GM06990 (cell line): ENCODE measurements at regions not wholly inside any gene's neighbourhood (a gene's known extent, or its start where the extent isn't known, plus 50 kb on each side); places are given as distances from the start of the nearest gene placed in this dataset.
"Not testable (repeated sequence)": the region's sequence is repeated elsewhere in the genome, so short reads cannot be mapped to it uniquely, and the experiment has no call there.

Experiments
- DNase-seq: peaks from one replicate; pipeline ENCODE4 v3.0.0-alpha.2; 2011; ENCODE audit not compliant: insufficient read length; ENCODE audit errors: extremely low read depth
- H3K27me3 ChIP-seq: replicated peaks from 2 replicates; pipeline ENCODE4 v1.6.0; 2011; ENCODE audit warnings: low read length; ENCODE audit not compliant: control insufficient read depth, insufficient read depth
- H3K36me3 ChIP-seq: 2 replicates; pipeline ENCODE4 v1.5.1; 2011; ENCODE audit warnings: low read length; ENCODE audit not compliant: control insufficient read depth, insufficient read depth
- H3K4me3 ChIP-seq: replicated peaks from 2 replicates; pipeline ENCODE4 v1.5.1; 2011; ENCODE audit warnings: low read depth, mild to moderate bottlenecking, control low read depth, low read length
- TF ChIP-seq, protein P1 (sequence below): IDR thresholded peaks from 2 replicates; pipeline ENCODE4 v1.5.1; 2011; ENCODE audit warnings: low read length, control low read depth, mild to moderate bottlenecking, inconsistent platforms; ENCODE audit not compliant: insufficient read depth, poor library complexity, severe bottlenecking

DNA sequence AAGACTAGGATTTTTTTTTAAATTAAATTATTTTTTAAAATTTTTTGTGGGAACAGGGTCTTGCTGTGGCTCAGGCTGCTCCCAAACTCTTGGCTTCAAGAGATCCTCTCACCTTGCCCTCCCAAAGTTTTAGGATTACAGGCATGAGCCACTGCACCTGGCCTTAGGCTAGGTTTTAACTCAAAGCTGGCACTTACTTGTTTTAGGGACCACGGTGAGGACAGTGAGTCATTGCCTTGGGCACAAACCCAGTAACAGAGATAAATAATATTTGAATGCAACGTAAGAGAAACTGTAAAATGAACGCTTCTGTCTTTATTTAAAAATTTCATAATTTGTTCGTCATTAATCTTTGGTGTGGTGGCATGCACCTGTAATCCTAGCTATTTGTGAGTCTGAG, 96.6 kb downstream of the GATA3 start:
- Histone ChIP-seq H3K36me3 (no peaks in the 10 kb centered on the region), H3K4me3 (no peak overlapping the region), H3K27me3 (0 out of 2 replicates have a peak, but pooled peaks cover under 1% of the 10 kb centered on the region)
- no peak for DNase-seq
- TF ChIP-seq, protein P1, sequence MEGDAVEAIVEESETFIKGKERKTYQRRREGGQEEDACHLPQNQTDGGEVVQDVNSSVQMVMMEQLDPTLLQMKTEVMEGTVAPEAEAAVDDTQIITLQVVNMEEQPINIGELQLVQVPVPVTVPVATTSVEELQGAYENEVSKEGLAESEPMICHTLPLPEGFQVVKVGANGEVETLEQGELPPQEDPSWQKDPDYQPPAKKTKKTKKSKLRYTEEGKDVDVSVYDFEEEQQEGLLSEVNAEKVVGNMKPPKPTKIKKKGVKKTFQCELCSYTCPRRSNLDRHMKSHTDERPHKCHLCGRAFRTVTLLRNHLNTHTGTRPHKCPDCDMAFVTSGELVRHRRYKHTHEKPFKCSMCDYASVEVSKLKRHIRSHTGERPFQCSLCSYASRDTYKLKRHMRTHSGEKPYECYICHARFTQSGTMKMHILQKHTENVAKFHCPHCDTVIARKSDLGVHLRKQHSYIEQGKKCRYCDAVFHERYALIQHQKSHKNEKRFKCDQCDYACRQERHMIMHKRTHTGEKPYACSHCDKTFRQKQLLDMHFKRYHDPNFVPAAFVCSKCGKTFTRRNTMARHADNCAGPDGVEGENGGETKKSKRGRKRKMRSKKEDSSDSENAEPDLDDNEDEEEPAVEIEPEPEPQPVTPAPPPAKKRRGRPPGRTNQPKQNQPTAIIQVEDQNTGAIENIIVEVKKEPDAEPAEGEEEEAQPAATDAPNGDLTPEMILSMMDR, result no peak

- DNase-seq, result no peak
- TF ChIP-seq, protein P1, result no peak
- Histone ChIP-seq H3K36me3 (no peaks in the 10 kb centered on the region), H3K4me3 (no peak overlapping the region), H3K27me3 (no peaks in the 10 kb centered on the region)
These were observed 102.4 kb downstream of the GATA3 start for GRCh38 chr10:8156918-8157317.

- no peak for DNase-seq
- TF ChIP-seq, protein P1, result no peak
- Histone ChIP-seq H3K4me3 (no peak overlapping the region), H3K36me3 (no peaks in the 10 kb centered on the region), H3K27me3 (no peaks in the 10 kb centered on the region)
These were observed 103.9 kb downstream of the GATA3 start for GRCh38 chr10:8158193-8159071.

DNA sequence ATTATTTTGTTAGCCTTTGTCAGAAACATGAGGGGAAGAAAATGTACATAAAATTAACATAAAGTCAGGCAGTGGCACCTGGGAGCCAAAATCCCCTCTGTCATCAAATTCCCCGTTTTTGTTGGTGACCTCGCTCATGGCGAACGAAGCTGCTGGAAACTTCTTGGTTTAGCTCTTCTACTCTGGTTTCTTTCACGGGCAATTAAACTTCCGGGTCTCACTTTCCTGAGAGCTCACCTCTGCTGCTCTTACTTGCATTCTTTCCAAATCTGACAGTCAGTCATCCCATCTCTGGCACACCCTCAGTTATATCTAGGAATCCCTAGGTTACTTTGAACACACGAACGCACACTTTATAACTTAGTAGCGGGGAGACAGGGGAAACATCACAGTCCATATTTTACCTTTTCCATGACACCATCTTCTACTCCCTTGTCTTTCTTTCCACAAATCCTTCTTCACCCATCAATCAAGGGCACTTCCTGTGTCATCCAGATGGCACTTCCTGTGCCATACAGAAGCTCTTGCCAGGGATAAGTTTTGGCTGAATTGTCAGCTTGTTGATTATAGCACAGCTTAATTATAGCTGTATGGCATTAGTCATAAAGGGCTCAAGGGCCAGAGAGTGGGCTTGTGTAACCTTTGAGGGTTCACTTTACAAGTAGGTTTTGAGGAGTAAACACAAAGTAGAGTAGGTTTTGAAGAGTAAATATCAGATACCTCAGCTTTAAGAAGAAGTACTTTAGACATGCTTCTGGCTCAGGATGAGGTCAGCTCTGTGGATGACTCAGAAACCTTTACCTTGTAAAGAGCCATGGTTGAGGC, 105.1 kb downstream of the GATA3 start:
- DNase-seq, result no peak
- TF ChIP-seq, protein P1, result no peak

GRCh38 chr10:8163824-8164223, 109.3 kb downstream of the GATA3 start:
- no peak overlapping the region for H3K4me3 ChIP-seq
- no peak for DNase-seq
- TF ChIP-seq, protein P1, result no peak
- H3K36me3 ChIP-seq, result no peaks in the 10 kb centered on the region
- no peaks in the 10 kb centered on the region for H3K27me3 ChIP-seq

More for the DNA sequence above, 105.1 kb downstream of the GATA3 start:
- Histone ChIP-seq H3K4me3 (no peak overlapping the region), H3K27me3 (no peaks in the 10 kb centered on the region), H3K36me3 (no peaks in the 10 kb centered on the region)

DNA sequence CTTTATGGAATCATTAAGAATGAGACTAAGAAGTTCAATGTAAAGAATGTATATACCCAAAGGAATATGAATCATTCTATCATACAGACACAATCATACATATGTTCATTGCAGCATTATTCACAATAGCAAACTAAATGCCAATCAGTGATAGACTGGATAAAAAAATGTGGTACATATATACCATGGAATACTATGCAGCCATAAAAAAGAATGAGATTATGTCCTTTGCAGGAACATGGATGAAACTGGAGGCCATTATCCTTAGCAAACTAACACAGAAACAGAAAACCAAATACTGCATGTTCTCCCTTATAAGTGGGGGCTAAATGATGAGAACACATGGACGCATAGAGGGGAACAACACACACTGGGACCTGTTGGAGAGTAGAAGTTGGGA, 110.2 kb downstream of the GATA3 start:
- not testable (repeated sequence) for H3K4me3 ChIP-seq, DNase-seq, H3K36me3 ChIP-seq, H3K27me3 ChIP-seq
